GM18507 (cell line): ENCODE measurements at regions not wholly inside any gene's neighbourhood (a gene's known extent, or its start where the extent isn't known, plus 50 kb on each side); places are given as distances from the start of the nearest gene placed in this dataset.
"Not testable (repeated sequence)": the region's sequence is repeated elsewhere in the genome, so short reads cannot be mapped to it uniquely, and the experiment has no call there.

ENCODE experiments used
- DNase-seq: peaks from one replicate; pipeline ENCODE4 v3.0.0; 2011; ENCODE audit warnings: low read depth; ENCODE audit not compliant: insufficient read length; ENCODE audit errors: extremely low spot score
- FAIRE-seq: peaks from 2 replicates; lab custom pipeline; 2011; peaks lifted over from hg19 to GRCh38; lab: Jason Lieb, UNC

- DNase-seq (no peak), FAIRE-seq (no peak)
These were observed 542.8 kb downstream of the CDH10 start for GRCh38 chr5:24102010-24102409.

GRCh38 chr5:24103451-24104023, 541.2 kb downstream of the CDH10 start:
- FAIRE-seq (no peak), DNase-seq (no peak)

- FAIRE-seq (no peak), DNase-seq (no peak)
These were observed 534.7 kb downstream of the CDH10 start for GRCh38 chr5:24110004-24110615.

GRCh38 chr5:24112420-24112819, 532.4 kb downstream of the CDH10 start:
- DNase-seq (no peak), FAIRE-seq (no peak)

- no peak for FAIRE-seq
- no peak for DNase-seq
These were observed 526.4 kb downstream of the CDH10 start for GRCh38 chr5:24118351-24118750.

- DNase-seq (no peak), FAIRE-seq (no peak)
These were observed 509.2 kb downstream of the CDH10 start for GRCh38 chr5:24135536-24135935.

- no peak for FAIRE-seq
- no peak for DNase-seq
These were observed 503.7 kb downstream of the CDH10 start for GRCh38 chr5:24141046-24141445.

DNA sequence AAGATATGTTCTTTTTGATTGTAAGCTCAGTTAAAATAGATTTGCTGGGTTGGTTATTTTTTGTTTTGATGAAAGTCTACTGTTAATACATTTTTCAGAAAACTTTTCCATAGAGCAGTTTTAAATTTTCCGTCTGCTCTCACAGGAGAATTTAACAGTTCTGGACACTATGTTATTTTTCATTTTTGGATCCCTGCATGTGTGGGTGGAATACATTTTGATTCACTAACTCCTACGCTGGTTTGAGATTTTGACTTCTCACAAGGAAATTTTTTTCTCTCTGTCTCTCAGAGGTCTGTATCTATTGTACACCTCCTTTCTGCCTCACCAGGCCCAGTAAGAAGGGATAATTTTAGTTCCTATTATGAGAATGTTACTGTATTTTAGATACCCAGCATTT, 502.4 kb downstream of the CDH10 start:
- DNase-seq (no peak), FAIRE-seq (no peak)

DNA sequence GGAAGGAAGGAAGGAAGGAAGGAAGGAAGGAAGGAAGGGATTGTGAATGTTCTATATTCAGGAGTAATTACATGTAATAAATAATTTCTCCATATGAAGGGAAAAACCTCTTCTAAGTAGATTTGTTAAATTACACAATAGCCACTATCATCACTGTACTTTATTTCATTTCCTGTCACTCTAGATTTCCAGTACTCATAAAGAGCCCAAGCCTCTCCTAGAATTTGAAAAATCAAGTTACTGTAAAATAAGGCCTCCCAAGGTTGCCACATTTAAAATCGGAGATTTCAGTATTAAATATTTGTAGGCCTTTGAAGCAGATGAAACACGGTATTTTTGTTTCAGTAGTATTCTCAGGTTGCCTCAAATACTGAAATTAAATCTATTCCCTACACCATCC, 499.0 kb downstream of the CDH10 start:
- DNase-seq = no peak
- no peak for FAIRE-seq

DNA sequence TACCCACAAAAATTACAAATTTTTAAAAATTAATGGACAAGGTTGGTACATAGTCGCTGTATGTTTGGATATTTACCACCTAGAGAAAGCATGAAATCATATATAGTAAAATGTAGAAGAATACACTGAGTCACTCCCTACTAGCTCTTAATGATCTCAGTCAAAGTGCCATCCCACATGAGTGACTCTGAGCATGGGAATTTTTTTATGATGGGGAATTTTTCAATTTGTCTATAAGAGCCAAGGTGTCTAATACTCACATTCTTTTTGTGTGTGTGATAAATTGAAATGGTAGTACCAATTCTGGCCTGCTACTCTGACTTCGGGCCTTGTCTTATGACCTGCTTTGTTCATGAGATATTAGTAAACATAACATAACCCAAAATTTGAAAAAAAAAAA, 483.2 kb downstream of the CDH10 start:
- FAIRE-seq = no peak
- no peak for DNase-seq

DNA sequence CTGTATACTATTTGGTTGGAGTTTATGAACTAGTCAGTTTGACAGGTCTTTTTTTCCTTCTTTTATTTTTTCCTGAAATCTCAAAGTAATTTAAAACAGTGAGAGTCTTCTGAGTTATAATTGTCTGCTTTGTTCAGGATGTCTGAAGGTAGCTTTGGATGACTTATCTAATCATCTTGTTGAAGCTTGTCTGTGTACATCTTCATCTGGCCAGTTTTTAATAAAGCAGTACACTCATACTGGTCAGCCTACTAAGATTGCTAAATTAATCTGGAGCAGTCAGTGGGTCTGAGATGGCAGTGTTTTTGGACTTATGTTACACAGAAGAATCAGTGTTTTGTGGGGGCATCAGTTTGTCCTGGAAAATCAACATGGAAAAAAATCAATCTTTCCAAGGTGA, 482.4 kb downstream of the CDH10 start:
- FAIRE-seq (no peak), DNase-seq (no peak)

GRCh38 chr5:24163091-24163490, 481.7 kb downstream of the CDH10 start:
- DNase-seq (no peak), FAIRE-seq (no peak)

DNA sequence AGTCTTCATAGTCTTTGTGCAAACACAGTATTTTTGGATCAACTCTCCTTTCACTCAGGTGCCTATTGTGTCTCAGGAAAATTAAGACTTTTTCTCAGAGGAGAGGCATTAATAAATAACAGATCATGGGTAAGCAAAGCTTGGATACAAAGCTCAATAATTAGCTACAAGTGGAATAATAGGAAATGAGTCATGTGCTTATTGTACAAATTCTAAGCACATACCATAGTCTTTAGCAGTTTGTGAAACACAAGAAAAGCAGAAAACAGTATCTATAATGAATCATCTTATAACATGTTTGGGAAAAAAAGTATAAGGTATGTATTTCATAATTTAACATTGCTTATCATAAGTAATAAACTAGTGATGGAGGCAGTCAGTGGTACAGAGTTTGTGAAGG, 477.0 kb downstream of the CDH10 start:
- FAIRE-seq (no peak), DNase-seq (no peak)

- DNase-seq = no peak
- no peak for FAIRE-seq
These were observed 474.8 kb downstream of the CDH10 start for GRCh38 chr5:24170026-24170425.

- peak; percentile 5 for FAIRE-seq
- DNase-seq = not testable (repeated sequence)
These were observed 473.8 kb downstream of the CDH10 start for GRCh38 chr5:24170930-24171329.

DNA sequence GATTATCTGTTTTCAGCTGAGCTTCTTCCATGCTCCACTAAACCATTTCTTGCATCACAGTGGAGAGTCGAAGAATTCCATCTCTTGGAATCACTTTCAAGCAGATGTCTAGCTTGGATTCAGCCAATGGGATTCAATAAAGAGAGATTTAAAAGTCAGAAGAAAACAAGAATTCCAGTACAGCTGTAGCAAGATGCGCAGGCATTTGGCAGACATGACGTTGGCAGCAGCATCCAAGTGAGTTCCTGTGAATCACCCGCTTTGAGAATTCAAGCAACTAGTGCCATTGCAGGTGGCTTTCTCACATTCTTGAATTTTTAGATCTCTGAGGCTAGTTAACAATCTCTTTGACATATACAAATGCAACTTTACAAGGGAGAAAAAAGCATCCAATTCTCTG, 467.0 kb downstream of the CDH10 start:
- FAIRE-seq (no peak), DNase-seq (no peak)

DNA sequence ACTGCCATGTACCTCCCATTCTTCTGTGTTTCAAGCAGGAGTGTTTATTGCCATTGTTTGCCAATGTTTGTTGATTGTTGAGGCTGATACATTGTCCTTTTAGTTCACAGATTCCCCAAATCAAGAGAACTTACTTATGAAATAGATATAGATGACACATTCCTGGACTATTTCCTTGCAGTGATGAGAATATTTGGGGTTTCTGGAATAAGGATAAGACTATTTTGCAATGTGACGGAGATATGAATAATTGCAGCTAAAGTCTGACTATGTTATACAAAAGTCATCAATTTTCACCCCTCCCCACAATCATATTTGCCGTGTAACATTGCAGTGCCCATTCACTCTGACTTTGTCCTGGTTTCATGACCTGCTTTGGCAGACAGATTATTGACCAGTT, 460.8 kb downstream of the CDH10 start:
- FAIRE-seq (no peak), DNase-seq (no peak)

DNA sequence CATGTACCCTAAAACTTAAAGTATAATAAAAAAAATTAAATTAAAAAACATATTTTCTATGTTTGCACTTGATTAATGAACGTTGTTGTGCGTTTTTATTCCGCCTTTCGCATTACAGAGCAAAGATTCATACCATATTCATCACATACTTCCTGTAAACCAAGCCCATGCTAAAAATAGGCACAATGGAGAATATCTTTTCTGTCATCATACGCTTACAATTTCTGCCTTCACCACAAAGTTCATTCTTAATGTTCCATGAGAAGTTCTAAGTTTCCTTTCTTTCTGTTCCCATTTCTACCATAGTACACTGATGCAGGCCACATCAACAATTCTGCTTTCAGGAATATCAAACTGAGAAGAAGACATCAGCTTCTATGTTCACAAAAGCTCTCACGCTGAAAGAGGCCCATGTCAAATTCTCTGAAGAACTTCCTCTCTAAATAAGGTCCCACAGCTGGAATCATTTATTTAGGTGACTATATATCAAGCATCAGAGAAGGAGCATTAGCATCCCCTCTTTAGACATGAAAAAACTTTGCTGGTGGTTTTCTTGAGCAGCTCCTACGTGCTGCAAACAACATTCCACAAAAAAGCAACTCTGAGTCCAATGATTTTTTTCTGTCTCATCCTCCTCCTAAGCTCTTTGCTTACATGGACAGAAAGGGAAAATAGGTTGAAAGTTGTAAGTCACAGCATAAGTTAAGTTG, 456.4 kb downstream of the CDH10 start:
- FAIRE-seq (no peak), DNase-seq (no peak)

GRCh38 chr5:24196789-24197188, 448.0 kb downstream of the CDH10 start:
- no peak for DNase-seq
- FAIRE-seq = no peak

DNA sequence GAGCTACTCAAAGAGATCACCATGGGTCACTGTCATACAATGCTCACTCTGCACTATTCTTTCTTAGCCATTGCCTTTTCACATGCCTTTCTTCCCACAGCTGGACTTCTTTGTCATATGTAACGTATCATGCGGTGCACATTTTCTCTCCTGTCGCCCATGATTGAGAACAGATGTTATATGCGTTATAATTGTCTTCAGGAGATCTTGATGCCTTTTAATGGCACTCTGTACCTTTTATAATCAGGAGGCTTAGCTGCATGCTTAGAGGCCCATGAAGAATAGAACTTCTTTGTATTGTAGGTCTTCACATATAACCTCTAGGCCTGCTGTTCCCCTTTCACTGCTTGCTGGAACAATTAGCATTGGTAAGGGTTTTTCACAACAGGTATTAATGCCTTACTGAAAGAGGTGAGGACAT, 436.1 kb downstream of the CDH10 start:
- no peak for FAIRE-seq

DNA sequence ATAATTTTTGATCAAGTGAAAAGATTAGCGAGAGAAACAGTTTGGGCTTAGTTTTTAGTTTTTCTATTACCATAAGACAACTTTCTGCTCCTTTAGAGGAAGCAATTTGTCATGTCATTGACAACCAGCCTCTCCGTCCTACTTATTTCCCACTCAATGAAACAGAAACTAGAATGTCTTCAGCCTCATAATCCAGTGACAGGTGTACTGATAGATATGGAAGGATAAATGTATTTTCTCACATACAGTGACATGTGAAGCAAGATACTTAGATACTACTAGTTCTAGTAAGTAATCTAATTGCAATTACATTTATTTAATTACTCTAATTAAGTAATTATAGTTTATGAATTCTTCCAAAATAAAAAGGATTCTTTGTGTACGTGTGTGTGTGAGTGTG, 429.7 kb downstream of the CDH10 start:
- no peak for DNase-seq
- no peak for FAIRE-seq

More for the DNA sequence above, 436.1 kb downstream of the CDH10 start:
- DNase-seq = no peak
